Sigmoid colon (tissue), 6 donors: ENCODE measurements at regions not wholly inside any gene's neighbourhood (a gene's known extent, or its start where the extent isn't known, plus 50 kb on each side); places are given as distances from the start of the nearest gene placed in this dataset.

ENCODE experiments used
- DNase-seq: peaks from one replicate; pipeline ENCODE4 v3.0.0-alpha.2; 2019
- H3K27ac ChIP-seq, 4 donors: fragments of 200-600 bp; sonication (generic); one replicate each; pipeline ENCODE4 v1.5.1; 2016 to 2019; ENCODE audit warnings: mild to moderate bottlenecking in 1 of 4
- H3K27me3 ChIP-seq, 3 donors: fragments of 200-600 bp; sonication (generic); one replicate each; pipeline ENCODE4 v1.5.1; 2019; ENCODE audit warnings: mild to moderate bottlenecking in 1 of 3
- H3K36me3 ChIP-seq, 4 donors: fragments of 200-600 bp; sonication (generic); one replicate each; pipeline ENCODE4 v1.5.1; 2016 to 2019
- H3K4me1 ChIP-seq, 4 donors: fragments of 200-600 bp; sonication (generic); one replicate each; pipeline ENCODE4 v1.5.1; 2017 to 2019
- H3K4me3 ChIP-seq, 4 donors: fragments of 200-600 bp; sonication (generic); one replicate each; pipeline ENCODE4 v1.5.1; 2017 to 2019; ENCODE audit warnings: mild to moderate bottlenecking in 2 of 4, moderate library complexity in 1 of 4
- H3K9me3 ChIP-seq, 4 donors: fragments of 200-600 bp in 3 of 4; sonication (generic) in 3 of 4; one replicate each; pipeline versions ENCODE4 v1.5.1 to v1.6.1; 2013 to 2019
- EP300 ChIP-seq, 4 donors: sonication (generic); formaldehyde crosslinking; IDR thresholded peaks; one replicate each; pipeline ENCODE4 v1.6.1; 2017; ENCODE audit warnings: antibody characterized with exemption in 4 of 4
- POLR2A ChIP-seq, 2 donors: fragments of 450-650 bp; IDR thresholded peaks; one replicate each; pipeline ENCODE4 v1.6.1; 2016; ENCODE audit warnings: antibody characterized with exemption in 2 of 2, mild to moderate bottlenecking in 2 of 2, moderate library complexity in 2 of 2
- POLR2AphosphoS5 ChIP-seq, 4 donors: sonication (generic); formaldehyde crosslinking; IDR thresholded peaks; one replicate each; pipeline ENCODE4 v1.6.1; 2017; ENCODE audit warnings: antibody characterized with exemption in 4 of 4
- WGBS, 2 donors: extraction: QIAGEN DNeasy Blood & Tissue Kit; methylation state at CpG; one replicate each; pipeline ENCODE4 v1.1.7; 2013; 5-methylcytosine and 5-hydroxymethylcytosine counted together
- intact Hi-C: fragments of 100-400 bp; cut with DNase I; formaldehyde crosslinking; loops from one replicate; pipeline ENCODE4 v1.15.1; 2023
- TF ChIP-seq, protein P1 (sequence below), 4 experiments: fragments of 450-650 bp in 3 of 4; fragments of 200-600 bp in 1 of 4; IDR thresholded peaks; one replicate each; pipeline ENCODE4 v1.5.1; 2016 to 2019; ENCODE audit warnings: antibody characterized with exemption in 4 of 4, mild to moderate bottlenecking in 3 of 4, moderate library complexity in 2 of 4
- donor health status: healthy with polysubstance abuse.
- donor health status: healthy.

DNA sequence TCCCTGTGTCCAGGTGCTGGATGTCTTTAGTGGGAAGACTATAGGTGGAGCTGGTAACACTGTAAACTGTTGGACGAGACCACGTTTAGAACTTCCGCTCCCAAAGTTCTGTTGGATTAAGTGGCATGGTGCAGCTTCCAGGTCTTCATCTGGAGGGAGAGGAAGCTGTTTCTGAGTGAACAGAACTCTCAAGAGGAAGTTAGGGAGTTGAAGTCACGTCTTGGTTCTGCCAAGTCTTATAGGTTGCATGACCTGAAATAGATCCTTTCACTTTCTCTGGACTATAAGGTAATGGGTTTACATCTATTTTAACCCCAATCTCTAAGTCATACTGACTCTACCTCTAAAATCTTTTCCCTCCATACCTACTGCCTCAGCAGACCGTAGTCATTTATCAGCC, 97.4 kb upstream of the TNR start:
- no peak for DNase-seq
- Histone ChIP-seq H3K27me3 (peaks cover 0 to 20% (median 0%) of the 10 kb centered on the region in 3 donors), H3K9me3 (no peaks in the 10 kb centered on the region), H3K27ac (no peak overlapping the region), H3K4me3 (no peak overlapping the region), H3K4me1 (no peaks in the 10 kb centered on the region), H3K36me3 (no peaks in the 10 kb centered on the region)
- intact Hi-C loops, result no loop called here
- TF ChIP-seq POLR2AphosphoS5 (IDR thresholded peaks at IDR 0.05), result no peak
- no peak for TF ChIP-seq POLR2A (IDR thresholded peaks at IDR 0.05)
- TF ChIP-seq, protein P1, sequence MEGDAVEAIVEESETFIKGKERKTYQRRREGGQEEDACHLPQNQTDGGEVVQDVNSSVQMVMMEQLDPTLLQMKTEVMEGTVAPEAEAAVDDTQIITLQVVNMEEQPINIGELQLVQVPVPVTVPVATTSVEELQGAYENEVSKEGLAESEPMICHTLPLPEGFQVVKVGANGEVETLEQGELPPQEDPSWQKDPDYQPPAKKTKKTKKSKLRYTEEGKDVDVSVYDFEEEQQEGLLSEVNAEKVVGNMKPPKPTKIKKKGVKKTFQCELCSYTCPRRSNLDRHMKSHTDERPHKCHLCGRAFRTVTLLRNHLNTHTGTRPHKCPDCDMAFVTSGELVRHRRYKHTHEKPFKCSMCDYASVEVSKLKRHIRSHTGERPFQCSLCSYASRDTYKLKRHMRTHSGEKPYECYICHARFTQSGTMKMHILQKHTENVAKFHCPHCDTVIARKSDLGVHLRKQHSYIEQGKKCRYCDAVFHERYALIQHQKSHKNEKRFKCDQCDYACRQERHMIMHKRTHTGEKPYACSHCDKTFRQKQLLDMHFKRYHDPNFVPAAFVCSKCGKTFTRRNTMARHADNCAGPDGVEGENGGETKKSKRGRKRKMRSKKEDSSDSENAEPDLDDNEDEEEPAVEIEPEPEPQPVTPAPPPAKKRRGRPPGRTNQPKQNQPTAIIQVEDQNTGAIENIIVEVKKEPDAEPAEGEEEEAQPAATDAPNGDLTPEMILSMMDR (IDR thresholded peaks at IDR 0.05), result no peak
- 18 to 56% methylated on average over 5 of the region's 5 CpGs for WGBS, 2 donors

DNA sequence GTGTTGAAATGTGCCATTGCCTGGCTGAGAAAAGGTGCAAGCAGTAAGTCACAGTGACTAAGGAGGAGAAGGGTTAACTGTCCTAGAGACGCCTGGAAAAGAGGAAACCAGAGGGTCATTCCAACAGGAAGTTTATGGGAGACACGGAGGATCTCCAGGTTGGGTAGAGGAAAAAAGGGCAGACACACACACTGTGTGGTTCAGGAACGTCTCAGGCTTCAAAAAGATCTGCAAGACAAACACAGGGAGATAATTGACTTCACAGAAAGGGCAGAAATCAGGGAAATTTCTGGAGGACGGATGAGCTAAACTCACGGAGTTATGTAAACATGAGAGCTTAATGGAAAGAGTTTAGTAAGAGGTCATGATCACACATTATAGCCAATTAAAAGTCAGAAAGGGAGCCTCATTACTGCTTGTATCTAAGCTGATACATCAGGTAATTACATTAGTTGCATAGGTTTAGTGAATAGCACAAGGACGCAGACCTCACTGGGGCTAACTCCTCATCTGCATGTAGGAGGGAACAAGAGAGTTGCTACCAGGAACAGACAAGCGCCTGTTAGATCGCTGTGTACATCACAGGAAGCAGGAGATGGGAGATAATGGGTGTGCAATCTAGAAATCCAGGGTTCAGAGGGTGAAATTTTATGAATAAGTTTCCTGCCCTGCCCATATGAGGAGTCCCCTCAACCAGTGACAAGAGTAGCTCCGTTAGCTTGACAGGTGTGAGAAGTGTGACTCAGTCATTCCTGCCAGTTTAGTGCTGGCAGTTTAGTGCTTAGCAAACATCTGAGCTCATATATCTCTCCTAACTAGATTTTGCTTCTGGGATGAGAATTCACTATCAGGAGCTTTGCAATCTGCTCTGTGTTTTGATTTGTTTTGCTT, 96.6 kb upstream of the TNR start:
- intact Hi-C loops, result no loop called here
- no peak overlapping the region for H3K27ac ChIP-seq
- 9 to 37% methylated on average over 9 of the region's 9 CpGs for WGBS, 2 donors
- H3K9me3 ChIP-seq, result no peaks in the 10 kb centered on the region
- H3K36me3 ChIP-seq, result no peaks in the 10 kb centered on the region
- peaks cover 0 to 20% (median 0%) of the 10 kb centered on the region in 3 donors for H3K27me3 ChIP-seq
- no peak for DNase-seq
- TF ChIP-seq POLR2AphosphoS5 (IDR thresholded peaks at IDR 0.05), result no peak
- no peak for TF ChIP-seq EP300 (IDR thresholded peaks at IDR 0.05)
- no peak for TF ChIP-seq POLR2A (IDR thresholded peaks at IDR 0.05)
- TF ChIP-seq, protein P1 (IDR thresholded peaks at IDR 0.05), result no peak
- H3K4me1 ChIP-seq, result no peaks in the 10 kb centered on the region
- no peak overlapping the region for H3K4me3 ChIP-seq

DNA sequence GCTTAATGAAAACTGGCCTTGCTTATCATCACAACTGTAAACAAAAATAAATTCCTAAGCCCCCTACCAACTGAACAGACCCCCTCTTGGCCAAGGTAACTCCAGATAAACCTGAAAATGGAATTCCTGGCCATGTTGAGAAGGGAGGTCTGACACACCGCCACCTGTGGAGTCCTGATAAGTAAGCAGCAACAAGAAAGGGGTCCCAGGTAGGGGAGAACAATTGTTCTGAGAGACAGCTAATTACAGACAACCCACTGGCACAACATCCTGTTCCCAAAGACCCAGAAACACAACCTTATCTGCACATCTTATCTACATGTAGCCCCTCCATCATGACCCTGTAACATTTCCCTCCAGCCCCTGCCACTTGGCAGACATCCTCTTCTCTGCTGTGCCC, 91.2 kb upstream of the TNR start:
- intact Hi-C loops, result no loop called here
- 96 to 98% methylated on average over 1 of the region's 1 CpG for WGBS, 2 donors

DNA sequence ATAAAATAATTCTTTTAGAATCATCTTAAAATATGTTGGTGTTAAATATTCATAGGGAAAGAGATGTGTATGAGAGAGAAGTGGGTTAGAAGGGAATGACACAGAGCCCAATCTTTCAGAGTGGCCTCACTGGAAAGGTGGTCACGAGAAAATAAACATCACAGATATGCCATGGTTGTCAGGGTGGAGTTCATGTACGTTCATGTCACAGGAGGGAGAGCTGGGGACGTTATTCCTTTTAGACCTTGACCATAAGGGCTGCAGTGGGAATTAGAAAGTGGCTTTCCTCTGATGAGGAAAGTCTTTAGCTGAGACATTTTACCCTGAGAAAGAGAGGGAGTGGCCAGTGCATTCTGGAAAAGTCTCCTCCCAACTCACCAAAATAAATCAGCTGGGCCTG, 90.6 kb upstream of the TNR start:
- Histone ChIP-seq H3K27me3 (no peaks in the 10 kb centered on the region), H3K27ac (no peak overlapping the region), H3K4me3 (no peak overlapping the region), H3K36me3 (no peaks in the 10 kb centered on the region), H3K4me1 (no peaks in the 10 kb centered on the region), H3K9me3 (no peaks in the 10 kb centered on the region)
- TF ChIP-seq POLR2A (IDR thresholded peaks at IDR 0.05), result no peak
- intact Hi-C loops, result no loop called here
- DNase-seq, result no peak
- WGBS, 2 donors, result 72 to 75% methylated on average over 3 of the region's 3 CpGs

More for the DNA sequence above, 91.2 kb upstream of the TNR start:
- Histone ChIP-seq H3K4me1 (no peaks in the 10 kb centered on the region), H3K9me3 (no peaks in the 10 kb centered on the region), H3K27me3 (no peaks in the 10 kb centered on the region), H3K27ac (no peak overlapping the region), H3K36me3 (no peaks in the 10 kb centered on the region), H3K4me3 (no peak overlapping the region)
- TF ChIP-seq POLR2AphosphoS5 (IDR thresholded peaks at IDR 0.05) (no peak), EP300 (IDR thresholded peaks at IDR 0.05) (no peak), POLR2A (IDR thresholded peaks at IDR 0.05) (no peak)
- TF ChIP-seq, protein P1 (IDR thresholded peaks at IDR 0.05), result no peak
- DNase-seq, result no peak

DNA sequence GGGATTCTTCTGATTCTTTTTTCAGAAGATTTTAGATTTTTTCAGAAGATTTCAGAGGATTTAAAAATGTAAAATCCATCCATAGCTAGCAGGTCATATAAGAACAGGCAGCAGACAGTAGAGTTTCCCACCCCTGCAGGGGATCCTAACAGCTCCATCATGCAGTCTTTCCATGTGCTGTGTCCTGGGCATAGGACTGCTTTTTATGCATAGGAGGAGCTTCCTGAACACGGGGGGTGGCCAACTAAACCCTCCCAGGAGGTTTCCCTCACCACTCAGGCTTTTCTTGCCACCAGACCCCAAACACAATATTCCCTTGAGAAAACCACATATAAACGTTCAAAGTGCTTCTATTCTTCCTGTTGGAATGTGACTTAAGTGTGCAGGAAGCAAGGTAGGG, 90.1 kb upstream of the TNR start:
- 24 to 43% methylated on average over 2 of the region's 2 CpGs for WGBS, 2 donors
- intact Hi-C loops, result no loop called here
- TF ChIP-seq EP300 (IDR thresholded peaks at IDR 0.05) (no peak), POLR2AphosphoS5 (IDR thresholded peaks at IDR 0.05) (no peak), POLR2A (IDR thresholded peaks at IDR 0.05) (no peak)
- TF ChIP-seq, protein P1 (IDR thresholded peaks at IDR 0.05), result no peak
- no peak overlapping the region for H3K27ac ChIP-seq
- no peak overlapping the region for H3K4me3 ChIP-seq
- H3K4me1 ChIP-seq, result no peaks in the 10 kb centered on the region
- H3K36me3 ChIP-seq, result no peaks in the 10 kb centered on the region
- no peaks in the 10 kb centered on the region for H3K9me3 ChIP-seq
- no peaks in the 10 kb centered on the region for H3K27me3 ChIP-seq
- DNase-seq, result no peak
